ENCODE measurements at regions not wholly inside any gene's neighbourhood (a gene's known extent, or its start where the extent isn't known, plus 50 kb on each side); places are given as distances from the start of the nearest gene placed in this dataset.

- no peak for ATAC-seq
- Histone ChIP-seq H3K36me3 (ENCODE audit: control insufficient read depth in 1 of 2, insufficient read depth in 2 of 2, low read length in 2 of 2) (no peaks in the 10 kb centered on the region), H3K9me3 (ENCODE audit: control insufficient read depth in 1 of 2, insufficient read depth in 1 of 2, low read depth in 1 of 2, low read length in 2 of 2) (no peaks in the 10 kb centered on the region), H3K27me3 (ENCODE audit: insufficient read depth, low read length) (no peaks in the 10 kb centered on the region), H4K20me1 (ENCODE audit: insufficient read depth) (no peaks in the 10 kb centered on the region), H2AFZ (ENCODE audit: low read depth, low read length, poor library complexity, severe bottlenecking) (no peak overlapping the region), H3K9me2 (ENCODE audit: insufficient read depth) (no peaks in the 10 kb centered on the region), H3K79me2 (ENCODE audit: insufficient read depth, low read length) (no peaks in the 10 kb centered on the region), H3K4me2 (ENCODE audit: low read length) (no peak overlapping the region), H3K4me1 (ENCODE audit: control insufficient read depth in 1 of 2, insufficient read depth in 2 of 2, low read length in 2 of 2) (no peaks in the 10 kb centered on the region), H3K9ac (ENCODE audit: low read length) (no peak overlapping the region), H3K4me3 (replicated peaks in 1 of 2; ENCODE audit: low read depth in 1 of 2, low read length in 2 of 2) (no peak overlapping the region), H3K27ac (ENCODE audit: low read depth, low read length) (no peak overlapping the region)
- POLR2A ChIA-PET = no interaction called here
- no TSS peak for BruUV-seq (replicated peaks)
- intact Hi-C loops (cut with micrococcal nuclease) = no loop called here
- RAD21 ChIA-PET (ENCODE audit: low non-redundant PET in 1 of 2, low total read pairs in 2 of 2, uncharacterized antibody in 2 of 2, unreplicated experiment in 2 of 2) = no interaction called here
- TF ChIP-seq FOSL1 (IDR thresholded peaks at IDR 0.05; ENCODE audit: low read depth) (no peak), CEBPB (IDR thresholded peaks at IDR 0.05; ENCODE audit: low read depth) (no peak), EGR1 (IDR thresholded peaks at IDR 0.05; ENCODE audit: low read depth) (no peak), JUND (IDR thresholded peaks at IDR 0.05) (no peak), TCF7L2 (IDR thresholded peaks at IDR 0.05; ENCODE audit: borderline replicate concordance, extremely low read depth, insufficient read depth, insufficient read length) (no peak), MAX (IDR thresholded peaks at IDR 0.05) (no peak), EZH2phosphoT487 (IDR thresholded peaks at IDR 0.05; ENCODE audit: borderline replicate concordance) (no peak), ZFX (IDR thresholded peaks at IDR 0.05) (no peak), RAD21 (IDR thresholded peaks at IDR 0.05; ENCODE audit: low read depth) (no peak), CTCF (IDR thresholded peaks at IDR 0.05 in 2 of 3, conservative IDR thresholded peaks at IDR 0.05 in 1 of 3; ENCODE audit: borderline replicate concordance in 1 of 3, insufficient read depth in 1 of 3, low read depth in 2 of 3, low read length in 2 of 3) (no peak), EZH2 (IDR thresholded peaks at IDR 0.05) (no peak), CBX3 (IDR thresholded peaks at IDR 0.05; ENCODE audit: low read depth) (no peak), POLR2A (IDR thresholded peaks at IDR 0.05; ENCODE audit: borderline replicate concordance, extremely low read depth, insufficient read depth, insufficient read length) (no peak), SRF (IDR thresholded peaks at IDR 0.05; ENCODE audit: low read depth) (no peak), SIN3A (IDR thresholded peaks at IDR 0.05; ENCODE audit: low read depth) (no peak), ATF3 (IDR thresholded peaks at IDR 0.05) (no peak), ELF1 (IDR thresholded peaks at IDR 0.05; ENCODE audit: borderline replicate concordance, low read depth) (no peak), YY1 (IDR thresholded peaks at IDR 0.05; ENCODE audit: extremely low read depth, insufficient replicate concordance, low read depth, low read length) (no peak)
- DNase-seq (ENCODE audit: low read depth, low spot score) = no peak
- CTCF ChIA-PET = no interaction called here
Observed at GRCh38 chr5:42241636-42242035, 181.6 kb upstream of the GHR start.
